GM21528 (cell line): ENCODE measurements at regions not wholly inside any gene's neighbourhood (a gene's known extent, or its start where the extent isn't known, plus 50 kb on each side); places are given as distances from the start of the nearest gene placed in this dataset.
"Not testable (repeated sequence)": the region's sequence is repeated elsewhere in the genome, so short reads cannot be mapped to it uniquely, and the experiment has no call there.

ENCODE experiments used
- ATAC-seq: cut with Tn5 transposase; IDR thresholded peaks from one replicate; pipeline ENCODE4 v1.9.1; 2021; ENCODE audit warnings: mild to moderate bottlenecking, moderate library complexity; ENCODE audit not compliant: unreplicated experiment, low FRiP score

DNA sequence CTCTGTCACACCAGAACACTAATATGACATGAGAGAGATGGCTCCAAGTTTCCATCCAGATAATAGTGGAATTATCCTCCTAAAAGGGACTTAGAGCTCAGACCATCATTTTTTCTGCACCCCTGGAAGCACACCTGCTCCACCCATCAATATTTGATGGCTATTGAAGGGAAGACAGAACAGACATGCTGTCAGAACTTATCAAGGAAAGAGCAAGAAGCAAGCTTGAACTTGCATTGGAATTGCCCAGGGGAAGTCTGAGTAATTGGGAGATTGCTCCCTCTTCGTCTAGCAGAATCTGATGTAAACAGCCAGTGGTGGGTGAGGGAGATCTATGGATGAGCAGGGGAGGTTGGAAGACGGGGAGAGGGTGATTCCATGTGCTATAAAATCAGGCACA lies 874.4 kb upstream of the TENM4 start:
- no peak for ATAC-seq

DNA sequence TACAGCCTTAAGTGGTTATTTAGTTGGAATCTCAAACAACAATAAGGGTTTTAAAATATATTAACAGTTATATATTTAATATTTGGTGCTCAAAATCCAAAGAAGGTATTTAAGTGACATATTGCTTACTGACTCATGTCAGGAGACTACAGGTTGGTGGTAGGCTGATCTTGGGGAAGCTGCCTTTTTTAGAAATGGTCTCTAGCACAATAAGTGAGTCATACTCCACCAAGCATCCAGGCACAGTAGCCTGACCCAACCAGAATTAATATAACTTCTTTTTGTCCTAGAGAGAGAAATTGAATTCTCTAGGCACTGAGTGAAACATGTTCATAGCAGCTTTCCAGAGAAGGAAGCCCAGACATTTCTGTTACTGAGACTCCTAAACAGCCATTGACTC lies 868.5 kb upstream of the TENM4 start:
- ATAC-seq: no peak

DNA sequence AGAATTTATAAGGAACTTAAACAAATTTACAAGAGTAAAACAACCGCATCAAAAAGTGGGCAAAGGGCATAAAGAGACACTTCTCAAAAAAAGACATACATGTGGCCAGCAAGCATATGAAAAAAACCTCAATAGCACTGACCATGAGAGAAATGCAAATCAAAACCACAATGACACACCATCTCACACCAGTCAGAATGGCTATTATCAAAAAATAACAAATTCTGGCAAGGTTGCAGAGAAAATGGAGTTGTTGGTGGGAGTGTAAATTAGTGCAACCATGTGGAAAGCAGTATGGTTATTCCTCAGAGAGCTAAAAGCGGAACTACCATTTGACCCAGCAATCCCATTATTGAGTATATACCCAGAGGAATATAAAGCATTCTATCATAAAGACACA lies 866.8 kb upstream of the TENM4 start:
- ATAC-seq: no peak

DNA sequence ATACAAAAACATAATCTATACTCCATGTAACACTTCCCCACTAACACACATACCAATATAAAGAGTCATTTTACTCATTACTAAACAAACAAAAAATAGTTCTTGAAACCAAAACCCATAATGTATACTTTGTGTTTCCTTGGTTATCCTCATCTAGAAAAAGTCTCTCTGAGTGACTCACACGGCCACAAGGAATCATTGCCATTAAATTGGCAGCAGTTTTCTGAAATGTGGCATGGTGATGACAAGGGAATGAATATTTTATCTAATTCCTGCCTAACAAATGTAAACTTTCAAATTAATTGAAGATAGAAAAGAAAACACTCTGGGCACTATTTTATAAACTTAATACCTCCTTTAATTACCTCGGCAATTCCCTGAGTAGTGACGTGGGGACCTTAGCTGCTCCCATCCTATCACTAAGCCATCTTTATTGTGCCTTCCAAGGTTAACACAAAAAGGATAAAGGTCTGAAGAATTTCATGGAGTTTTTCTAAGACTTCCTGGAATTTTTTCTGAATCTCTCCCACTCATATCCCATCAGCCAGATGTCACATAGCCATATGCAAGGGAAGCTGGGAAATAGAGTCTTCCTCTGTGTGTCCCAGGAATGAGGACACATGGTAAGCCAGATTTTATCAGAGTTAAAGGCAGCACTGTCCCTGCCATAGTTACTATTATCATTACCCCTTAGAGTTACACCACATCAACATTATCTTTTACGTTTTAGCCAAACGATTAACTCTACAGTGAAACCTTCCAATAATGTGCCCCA lies 857.2 kb upstream of the TENM4 start:
- no peak for ATAC-seq

DNA sequence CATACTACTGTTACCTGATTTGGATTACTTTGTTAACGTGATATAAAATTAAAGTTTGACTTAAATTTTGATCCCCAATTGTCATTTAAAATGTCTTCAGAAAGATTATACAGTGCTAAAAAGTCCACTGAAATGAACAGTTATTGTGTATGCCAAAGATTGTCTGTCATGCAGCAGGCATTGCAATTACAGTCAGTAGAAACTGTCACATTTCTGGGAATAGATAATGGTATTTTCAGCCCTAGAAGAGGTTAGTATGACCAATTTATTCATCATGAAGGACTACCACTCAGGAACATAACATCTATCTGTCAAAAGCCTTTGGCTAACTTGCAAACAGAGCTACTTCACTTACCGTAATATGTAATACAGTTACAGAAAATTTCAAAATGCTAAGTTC lies 852.5 kb upstream of the TENM4 start:
- ATAC-seq: no peak

DNA sequence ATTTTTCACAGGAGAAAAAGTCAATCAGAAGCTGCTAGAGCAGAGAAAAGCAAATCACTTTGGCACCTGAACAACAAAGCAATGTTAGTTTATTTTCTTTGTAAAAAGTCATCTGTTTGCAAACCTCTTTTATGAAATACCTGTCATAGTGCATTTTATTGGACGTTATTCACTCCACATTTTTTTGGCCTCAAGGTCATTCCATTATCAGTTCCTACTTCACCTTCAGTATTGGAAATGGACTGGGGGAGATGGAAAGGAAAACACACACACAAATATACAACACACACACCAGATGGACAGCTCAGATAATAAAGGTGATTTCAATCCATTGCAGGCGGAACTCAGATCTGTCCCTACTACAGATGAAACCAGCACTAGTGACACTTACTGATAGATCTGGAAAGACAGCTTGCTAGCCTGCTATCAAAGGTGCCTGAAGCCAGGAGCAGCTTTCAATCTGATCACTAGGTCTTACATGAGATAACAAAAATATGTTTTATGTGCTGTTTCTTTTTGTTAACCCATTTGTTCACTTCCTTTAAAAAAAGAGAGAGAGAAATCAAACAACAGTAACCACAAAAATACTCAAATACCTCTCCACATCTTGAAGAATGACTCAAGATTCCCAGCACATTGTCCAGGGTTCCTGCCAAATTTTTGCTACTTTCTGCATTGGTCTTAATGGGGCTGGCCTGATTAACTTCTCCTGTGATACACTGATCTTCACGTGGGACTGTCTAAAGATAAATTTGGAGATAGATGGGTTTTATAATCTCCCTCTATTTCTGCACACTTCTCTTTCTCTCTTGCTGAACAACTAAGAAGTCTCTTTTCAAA lies 844.3 kb upstream of the TENM4 start:
- ATAC-seq: no peak

DNA sequence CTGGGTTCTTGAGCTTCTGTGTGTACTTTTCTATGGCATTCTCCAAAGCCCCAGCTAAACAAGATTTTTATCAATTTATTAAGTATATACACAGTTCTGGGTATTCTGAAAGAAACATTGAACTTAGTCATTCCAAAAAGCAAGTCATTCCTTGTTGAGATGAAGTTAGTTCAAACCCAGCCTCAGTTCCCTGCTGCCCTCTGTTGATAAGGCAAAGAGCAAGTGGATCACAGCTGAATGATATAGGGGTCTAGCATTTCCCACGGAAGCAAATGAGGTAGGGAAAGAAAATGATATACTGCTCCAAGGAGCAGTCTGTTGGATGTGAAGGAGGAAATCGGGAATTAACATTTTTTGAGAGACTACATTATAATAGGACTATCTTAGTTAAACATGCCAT lies 841.8 kb upstream of the TENM4 start:
- ATAC-seq: no peak

DNA sequence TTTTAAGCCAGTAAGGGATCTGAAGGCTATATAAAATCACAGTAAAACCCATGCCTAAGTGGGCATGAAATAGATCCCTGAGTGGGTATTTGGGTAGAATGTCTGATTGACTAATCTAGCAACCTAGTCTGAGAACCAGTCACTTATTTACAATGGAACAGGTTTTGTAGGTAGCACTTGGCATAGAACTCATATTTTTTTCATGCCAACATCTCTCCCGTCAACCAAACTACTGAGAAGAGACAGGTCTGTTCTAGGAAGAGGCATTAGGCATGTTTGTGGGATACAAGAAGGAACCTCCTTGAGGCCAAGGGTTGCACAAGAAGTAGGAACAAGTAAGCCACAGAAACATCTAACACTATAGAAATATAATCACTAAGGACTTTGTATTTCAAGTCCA lies 840.4 kb upstream of the TENM4 start:
- no peak for ATAC-seq

DNA sequence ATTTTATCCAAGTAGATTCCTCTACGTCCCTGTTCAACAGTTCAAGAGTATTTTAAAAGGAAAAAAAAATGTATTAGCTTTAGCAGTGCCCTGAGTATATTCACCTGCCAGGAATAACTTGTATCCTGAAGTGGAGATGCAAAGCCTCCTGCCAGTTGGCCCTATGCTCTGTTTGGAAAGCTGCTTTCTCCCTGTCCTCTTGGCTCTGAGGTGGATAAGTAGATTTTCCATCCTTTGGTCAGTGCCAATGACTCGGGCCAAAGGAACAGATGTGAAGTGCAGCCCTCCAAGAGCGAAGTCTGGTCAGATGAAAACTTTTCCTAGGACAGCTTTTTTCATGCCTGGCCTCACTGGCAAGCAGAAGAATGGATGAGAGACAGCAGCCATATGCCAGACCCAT lies 839.9 kb upstream of the TENM4 start:
- no peak for ATAC-seq

DNA sequence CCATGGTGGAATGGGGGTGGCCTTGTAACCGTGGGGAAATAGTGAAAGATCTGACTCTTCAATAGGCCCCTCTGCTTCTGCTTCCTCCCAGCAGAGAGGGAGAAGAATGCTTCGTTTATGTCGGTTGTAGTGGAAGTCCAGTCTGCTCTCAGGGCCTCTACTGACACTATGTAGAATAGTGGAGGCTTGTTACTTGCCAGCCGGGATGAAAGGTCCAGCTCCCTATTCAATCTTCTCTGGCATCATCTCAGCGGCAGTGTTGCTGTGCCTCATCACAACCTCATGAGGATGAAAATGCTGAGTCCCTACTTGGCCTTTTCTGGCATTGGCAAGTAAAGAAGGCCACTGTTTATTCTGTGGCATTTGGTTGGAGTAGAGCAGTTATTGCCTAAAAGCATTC lies 820.9 kb upstream of the TENM4 start:
- no peak for ATAC-seq

DNA sequence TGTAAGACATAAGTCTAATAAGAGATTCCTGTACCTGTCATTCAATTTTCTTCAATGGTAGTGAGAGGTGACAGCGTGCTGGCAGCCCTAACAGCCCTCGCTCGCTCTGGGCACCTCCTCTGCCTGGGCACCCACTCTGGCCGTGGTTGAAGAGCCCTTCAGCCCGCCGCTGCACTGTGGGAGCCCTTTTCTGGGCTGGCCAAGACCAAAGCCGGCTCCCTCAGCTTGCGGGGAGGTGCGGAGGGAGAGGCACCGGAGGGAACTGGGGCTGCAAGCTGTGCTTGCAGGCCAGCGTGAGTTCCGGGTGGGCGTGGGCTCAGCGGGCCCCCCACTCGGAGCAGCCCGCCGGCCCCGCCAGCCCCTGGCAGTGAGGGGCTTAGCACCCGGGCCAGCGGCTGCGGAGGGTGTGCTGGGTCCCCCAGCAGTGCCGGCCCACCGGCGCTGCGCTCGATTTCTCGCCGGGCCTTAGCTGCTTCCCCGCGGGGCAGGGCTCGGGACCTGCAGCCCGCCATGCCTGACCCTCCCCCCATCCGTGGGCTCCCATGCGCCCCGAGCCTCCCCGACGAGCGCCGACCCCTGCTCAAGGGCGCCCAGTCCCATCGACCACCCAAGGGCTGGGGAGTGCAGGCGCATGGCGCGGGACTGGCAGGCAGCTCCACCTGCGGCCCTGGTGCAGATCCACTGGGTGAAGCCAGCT lies 816.6 kb upstream of the TENM4 start:
- ATAC-seq: not testable (repeated sequence)

DNA sequence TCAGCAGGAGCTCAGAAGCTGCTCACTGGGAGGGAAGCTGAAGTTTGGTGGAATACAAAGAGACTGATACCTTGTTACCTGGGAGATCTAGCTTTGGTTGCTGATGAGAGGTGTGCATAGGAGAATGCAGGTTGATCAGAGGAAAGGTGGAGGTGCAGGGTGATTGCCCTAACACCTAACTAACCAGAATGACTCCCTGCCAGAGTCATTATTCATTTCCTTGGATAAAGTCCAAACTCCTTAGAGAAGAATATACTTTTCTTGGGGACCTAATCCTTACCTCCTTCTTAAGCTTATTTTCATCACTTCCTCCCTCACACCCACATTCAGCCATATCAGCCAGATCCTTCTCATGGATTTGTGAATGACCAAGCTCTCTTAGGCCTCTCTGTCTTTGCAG lies 814.2 kb upstream of the TENM4 start:
- no peak for ATAC-seq

DNA sequence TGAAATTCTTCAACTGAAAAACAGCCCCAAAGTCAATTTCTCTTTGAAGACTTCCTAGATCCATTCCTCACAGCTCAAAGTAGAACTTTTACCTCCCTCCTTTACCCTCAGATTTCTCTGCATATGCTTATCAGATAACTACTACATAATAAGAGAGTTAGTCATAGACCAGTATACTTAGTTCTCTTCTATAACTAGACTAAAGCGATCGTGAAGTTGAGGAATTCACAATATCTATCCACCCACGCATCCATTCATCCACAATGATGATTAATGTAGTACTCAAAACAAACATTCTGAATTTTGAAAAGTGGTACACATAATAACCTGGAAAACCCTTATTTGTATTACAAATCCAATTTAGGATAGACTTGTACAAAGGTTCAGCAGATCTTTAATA lies 800.9 kb upstream of the TENM4 start:
- no peak for ATAC-seq

DNA sequence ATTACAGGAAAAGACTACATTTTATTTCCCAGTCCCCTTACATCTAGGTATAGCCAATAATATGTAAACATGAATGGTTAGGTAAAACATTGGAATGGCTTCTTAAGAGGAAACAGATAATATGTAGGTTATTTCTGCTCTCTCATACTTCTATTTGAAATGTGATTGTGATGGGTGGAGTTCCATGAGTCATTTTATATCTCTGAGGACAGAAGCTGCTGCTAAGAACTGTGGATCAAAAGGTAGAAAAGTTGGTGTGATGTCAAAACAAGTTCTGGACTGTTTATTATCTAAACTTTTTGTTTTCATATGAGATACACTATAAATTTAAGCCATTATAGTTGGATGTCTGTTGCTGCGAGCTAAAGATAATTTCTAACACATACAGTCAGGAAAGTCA lies 799.4 kb upstream of the TENM4 start:
- ATAC-seq: no peak

DNA sequence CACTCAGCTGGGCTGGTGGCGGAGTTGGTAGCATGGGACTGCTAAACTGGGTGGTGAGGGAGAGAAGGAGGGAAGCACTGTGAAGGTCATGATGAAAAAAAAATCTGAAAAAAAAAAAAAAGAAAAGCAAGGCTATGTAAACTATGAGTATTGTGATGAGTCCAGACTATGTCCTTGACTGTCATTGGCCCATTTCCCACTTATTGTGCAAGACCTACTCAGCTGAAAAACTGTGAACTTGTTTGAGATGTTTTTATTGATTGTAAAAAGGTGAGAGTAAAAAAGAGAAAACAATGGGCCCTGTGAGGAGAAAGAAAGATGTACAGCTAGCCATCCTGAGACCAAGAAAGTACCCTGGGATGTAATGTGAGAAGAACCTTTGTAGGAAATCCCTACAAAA lies 798.4 kb upstream of the TENM4 start:
- ATAC-seq: no peak

DNA sequence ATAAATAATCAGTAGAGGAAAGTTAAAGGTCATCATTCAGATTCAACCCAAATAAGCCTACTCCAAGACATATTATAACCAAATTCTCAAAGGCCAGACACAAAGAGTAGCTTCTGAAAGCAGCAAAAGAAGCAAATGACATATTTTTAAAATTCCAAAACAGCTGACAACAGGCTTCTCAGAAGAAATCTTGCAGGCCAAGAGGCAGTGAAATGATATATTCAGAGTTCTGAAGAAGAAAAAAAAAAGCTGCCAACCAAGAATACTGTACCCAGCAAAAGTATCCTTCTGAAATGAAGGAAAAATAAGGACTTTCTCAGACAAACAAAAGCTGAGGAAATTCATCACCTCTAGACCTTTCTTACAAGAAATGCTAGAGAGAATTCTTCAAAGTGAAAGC lies 787.1 kb upstream of the TENM4 start:
- no peak for ATAC-seq

DNA sequence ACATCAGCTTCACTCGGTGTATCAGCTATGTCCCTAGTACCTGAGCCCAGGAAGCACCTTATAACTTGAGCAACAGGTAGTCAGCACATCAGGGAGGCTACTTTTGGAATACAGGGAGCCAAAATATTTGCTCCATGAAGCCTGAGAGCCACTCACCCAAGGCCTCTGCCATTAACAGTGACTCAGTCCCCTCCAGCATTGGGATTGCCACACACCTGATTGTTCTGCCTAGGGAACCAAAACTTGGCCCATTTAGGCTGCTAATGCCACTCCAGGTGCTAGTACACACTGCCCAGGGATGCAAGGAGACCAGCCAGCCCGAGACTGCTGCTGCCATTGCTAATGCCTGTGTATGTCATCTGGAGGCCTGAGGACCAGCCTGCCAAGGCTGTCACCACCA lies 773.6 kb upstream of the TENM4 start:
- no peak for ATAC-seq

DNA sequence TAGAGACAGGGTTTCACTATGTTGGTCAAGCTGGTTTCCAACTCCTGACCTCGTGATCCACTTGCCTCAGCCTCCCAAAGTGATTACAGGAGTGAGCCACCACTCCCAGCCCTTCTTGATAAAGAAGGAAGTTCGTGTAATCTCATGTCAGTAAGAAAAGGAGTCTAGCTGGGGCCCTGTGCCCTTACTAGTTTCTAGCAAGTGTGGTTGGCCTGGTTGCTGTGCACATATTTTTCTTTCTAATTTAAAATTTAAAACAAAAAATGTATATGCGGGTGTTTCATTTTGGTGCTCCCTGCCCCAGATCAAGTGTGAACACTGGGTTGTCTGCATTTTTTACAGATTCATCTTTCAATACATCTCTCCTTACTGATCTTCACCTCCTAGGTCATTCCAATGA lies 770.8 kb upstream of the TENM4 start:
- no peak for ATAC-seq

DNA sequence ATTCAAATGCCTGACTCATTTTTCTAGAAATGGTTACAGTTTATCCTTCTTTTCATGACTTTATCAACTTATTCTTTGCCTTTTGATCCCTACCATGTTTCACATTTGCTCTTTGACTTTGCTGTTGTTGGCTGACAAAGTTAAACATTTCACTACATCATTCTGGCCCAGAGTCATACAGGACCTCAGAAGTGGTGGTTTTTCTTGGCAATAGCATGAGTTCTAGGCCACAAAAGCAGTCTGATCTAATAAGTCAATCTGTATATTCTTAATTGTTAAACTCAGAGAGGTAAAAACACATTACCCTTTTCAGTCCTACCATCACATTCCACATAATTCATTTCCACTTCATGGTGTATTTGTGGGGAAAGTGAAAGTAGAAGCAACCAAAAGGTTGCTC lies 763.2 kb upstream of the TENM4 start:
- ATAC-seq: no peak

DNA sequence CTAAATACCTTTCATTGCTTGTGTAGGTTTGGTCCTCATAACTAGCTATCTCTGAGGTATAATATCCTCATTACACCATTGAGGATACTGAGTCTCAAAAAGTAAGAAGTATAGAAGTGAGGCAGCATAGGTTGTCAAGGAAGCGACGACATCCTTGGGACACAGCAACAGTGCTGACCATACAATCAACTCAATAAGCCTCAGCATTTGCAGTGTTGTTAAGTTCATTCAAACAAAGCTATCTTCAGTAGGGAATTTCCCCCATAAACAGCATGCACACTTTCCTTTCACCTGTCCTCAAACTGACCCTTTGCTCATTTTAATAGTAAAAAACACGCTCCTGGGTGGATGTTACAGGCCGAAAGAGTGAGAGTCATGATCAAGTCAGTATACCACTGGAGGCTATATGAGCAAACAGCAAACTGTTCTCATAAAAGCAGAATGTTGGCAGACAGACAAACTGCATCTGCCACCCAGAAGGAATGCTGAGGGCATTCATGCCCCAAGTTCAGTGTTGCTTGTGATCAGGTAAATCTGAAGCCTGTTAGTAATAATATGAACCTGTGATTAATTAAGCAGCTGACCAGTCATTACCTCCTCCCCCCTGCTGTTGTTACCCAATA lies 756.2 kb upstream of the TENM4 start:
- no peak for ATAC-seq

DNA sequence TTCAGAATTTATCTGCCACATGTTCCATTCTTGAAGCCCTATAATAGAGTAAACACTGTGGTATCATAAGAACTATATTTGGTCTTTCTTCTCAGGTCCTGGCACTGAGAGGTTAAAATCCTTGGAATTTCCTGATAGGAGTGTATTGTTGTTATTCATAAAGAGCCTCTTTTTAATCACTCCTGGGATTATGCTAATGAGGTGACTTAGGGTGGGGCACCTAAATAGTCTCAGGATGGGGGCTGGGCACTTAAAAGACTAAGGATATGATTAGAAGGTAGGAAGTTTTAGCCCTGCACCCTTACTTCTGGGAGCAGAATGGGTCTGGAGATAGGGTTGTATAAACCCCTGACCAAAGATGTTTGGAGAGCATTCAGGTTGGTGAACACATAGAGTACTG lies 755.2 kb upstream of the TENM4 start:
- ATAC-seq: no peak
